GM23248 (cell line): ENCODE measurements at regions not wholly inside any gene's neighbourhood (a gene's known extent, or its start where the extent isn't known, plus 50 kb on each side); places are given as distances from the start of the nearest gene placed in this dataset.

Experiments used
- DNase-seq: peaks from one replicate; pipeline ENCODE4 v3.0.0-alpha.2; 2015
- H2AFZ ChIP-seq: fragments of 200-600 bp; sonication (generic); 2 replicates; pipeline ENCODE4 v1.6.1; 2016; ENCODE audit warnings: antibody characterized with exemption
- H3F3A ChIP-seq: fragments of 200-600 bp; sonication (generic); 2 replicates; pipeline ENCODE4 v1.6.1; 2016; ENCODE audit warnings: mild to moderate bottlenecking, antibody characterized with exemption, mixed run types; ENCODE audit not compliant: insufficient read depth
- H3K27ac ChIP-seq: fragments of 200-600 bp; sonication (generic); 2 replicates; pipeline ENCODE4 v1.5.1; 2016; ENCODE audit warnings: mild to moderate bottlenecking
- H3K27me3 ChIP-seq: fragments of 200-600 bp; sonication (generic); replicated peaks from 2 replicates; pipeline ENCODE4 v1.6.1; 2016; ENCODE audit warnings: mild to moderate bottlenecking; ENCODE audit not compliant: insufficient read depth
- H3K36me3 ChIP-seq: fragments of 200-600 bp; sonication (generic); 2 replicates; pipeline ENCODE4 v1.6.1; 2016; ENCODE audit warnings: low read depth, mild to moderate bottlenecking
- H3K4me1 ChIP-seq: fragments of 200-600 bp; sonication (generic); 2 replicates; pipeline ENCODE4 v1.6.1; 2016; ENCODE audit warnings: mild to moderate bottlenecking; ENCODE audit not compliant: insufficient read depth
- H3K4me2 ChIP-seq: fragments of 200-600 bp; sonication (generic); one replicate; pipeline ENCODE4 v1.6.1; 2016; ENCODE audit warnings: mild to moderate bottlenecking; ENCODE audit not compliant: unreplicated experiment
- H3K4me3 ChIP-seq: fragments of 200-600 bp; sonication (generic); 2 replicates; pipeline ENCODE4 v1.5.1; 2016; ENCODE audit warnings: mild to moderate bottlenecking
- H3K79me2 ChIP-seq: fragments of 200-600 bp; sonication (generic); 2 replicates; pipeline ENCODE4 v1.6.1; 2016; ENCODE audit warnings: mild to moderate bottlenecking; ENCODE audit not compliant: insufficient read depth
- H3K9ac ChIP-seq: fragments of 200-600 bp; sonication (generic); 2 replicates; pipeline ENCODE4 v1.6.1; 2016; ENCODE audit warnings: mild to moderate bottlenecking
- H3K9me2 ChIP-seq: fragments of 200-600 bp; sonication (generic); 2 replicates; pipeline ENCODE4 v1.6.1; 2016; ENCODE audit warnings: mixed run types, mild to moderate bottlenecking, moderate library complexity; ENCODE audit not compliant: insufficient read depth
- H3K9me3 ChIP-seq: fragments of 200-600 bp; sonication (generic); one replicate; pipeline ENCODE4 v1.6.1; 2017; ENCODE audit warnings: low read depth
- H4K20me1 ChIP-seq: fragments of 200-600 bp; sonication (generic); 2 replicates; pipeline ENCODE4 v1.6.0; 2016; ENCODE audit not compliant: insufficient read depth
- EZH2 ChIP-seq: fragments of 200-600 bp; sonication (generic); IDR thresholded peaks from 2 replicates; pipeline ENCODE4 v1.6.1; 2018; ENCODE audit warnings: antibody characterized with exemption, mild to moderate bottlenecking; ENCODE audit not compliant: insufficient read depth, poor library complexity, severe bottlenecking
- EZH2phosphoT487 ChIP-seq: fragments of 200-600 bp; sonication (generic); IDR thresholded peaks from 2 replicates; pipeline ENCODE4 v1.6.1; 2018; ENCODE audit warnings: antibody characterized with exemption, moderate library complexity, mild to moderate bottlenecking, low read depth; ENCODE audit not compliant: insufficient read depth
- WGBS, 2 experiments: methylation state at CpG; one replicate each; pipeline ENCODE4 v1.1.6; 2015 to 2017; ENCODE audit warnings: low lambda C conversion rate in 2 of 2, low coverage in 1 of 2; ENCODE audit errors: missing lambda C conversion rate in 2 of 2; 5-methylcytosine and 5-hydroxymethylcytosine counted together
- in situ Hi-C: fragments of 300-500 bp; cut with MboI; formaldehyde crosslinking; loops from 2 replicates; pipeline ENCODE4 v1.15.0; 2020

GRCh38 chr5:73369278-73369677, 79.3 kb downstream of the FOXD1 start:
- H3K4me2 ChIP-seq: peak overlapping the region; percentile 73
- H3K9me3 ChIP-seq: no peaks in the 10 kb centered on the region
- H3K9me2 ChIP-seq: no peaks in the 10 kb centered on the region
- H3K36me3 ChIP-seq: no peaks in the 10 kb centered on the region
- in situ Hi-C loops: no loop called here
- H3K4me3 ChIP-seq: no peak overlapping the region
- peak overlapping the region; percentile 93 for H3K27ac ChIP-seq
- H3K4me1 ChIP-seq: peaks cover 74% of the 10 kb centered on the region
- peaks cover 76% of the 10 kb centered on the region for H3F3A ChIP-seq
- no peak overlapping the region for H2AFZ ChIP-seq
- H3K79me2 ChIP-seq: no peaks in the 10 kb centered on the region
- peak overlapping the region; percentile 3; the same call in 1 of the 2 replicates for H3K9ac ChIP-seq
- no peaks in the 10 kb centered on the region for H4K20me1 ChIP-seq
- peak; percentile 75 for DNase-seq
- TF ChIP-seq EZH2 (no peak), EZH2phosphoT487 (no peak)
- H3K27me3 ChIP-seq: no peaks in the 10 kb centered on the region
- WGBS, 2 experiments: 37 to 48% methylated on average over 5 of the region's 5 CpGs

- no peak overlapping the region for H3K4me2 ChIP-seq
- H3K27me3 ChIP-seq: no peaks in the 10 kb centered on the region
- no peaks in the 10 kb centered on the region for H3K9me2 ChIP-seq
- H3K36me3 ChIP-seq: no peaks in the 10 kb centered on the region
- H3K4me1 ChIP-seq: peaks cover 77% of the 10 kb centered on the region
- H4K20me1 ChIP-seq: no peaks in the 10 kb centered on the region
- in situ Hi-C loops: no loop called here
- peak; percentile 47 for DNase-seq
- TF ChIP-seq EZH2 (no peak), EZH2phosphoT487 (no peak)
- H3K9me3 ChIP-seq: no peaks in the 10 kb centered on the region
- H3K27ac ChIP-seq: no peak overlapping the region
- H3K9ac ChIP-seq: no peak overlapping the region
- H3K79me2 ChIP-seq: no peaks in the 10 kb centered on the region
- no peak overlapping the region for H3K4me3 ChIP-seq
- peaks cover 81% of the 10 kb centered on the region for H3F3A ChIP-seq
- 51 to 57% methylated on average over 2 of the region's 2 CpGs for WGBS, 2 experiments
- H2AFZ ChIP-seq: no peak overlapping the region
Observed at GRCh38 chr5:73367650-73368049, 80.9 kb downstream of the FOXD1 start.

- no peaks in the 10 kb centered on the region for H4K20me1 ChIP-seq
- 95 to 98% methylated on average over 12 of the region's 12 CpGs for WGBS, 2 experiments
- H3K4me2 ChIP-seq: peak overlapping the region; percentile 48
- no peaks in the 10 kb centered on the region for H3K79me2 ChIP-seq
- no peak overlapping the region for H3K4me3 ChIP-seq
- no peaks in the 10 kb centered on the region for H3K9me2 ChIP-seq
- H3K36me3 ChIP-seq: no peaks in the 10 kb centered on the region
- peak overlapping the region; percentile 85 for H3K27ac ChIP-seq
- H3F3A ChIP-seq: peaks cover 67% of the 10 kb centered on the region
- peaks cover 64% of the 10 kb centered on the region for H3K4me1 ChIP-seq
- TF ChIP-seq EZH2phosphoT487: no peak
- no peak for TF ChIP-seq EZH2
- in situ Hi-C loops: no loop called here
- H2AFZ ChIP-seq: no peak overlapping the region
- no peak for DNase-seq
- H3K27me3 ChIP-seq: no peaks in the 10 kb centered on the region
- no peaks in the 10 kb centered on the region for H3K9me3 ChIP-seq
- H3K9ac ChIP-seq: peak overlapping the region; percentile 66
Observed at GRCh38 chr5:73365990-73366667, 82.4 kb downstream of the FOXD1 start.

GRCh38 chr5:73365301-73365853, 83.2 kb downstream of the FOXD1 start:
- H3K4me2 ChIP-seq: peak overlapping the region; percentile 48
- H2AFZ ChIP-seq: no peak overlapping the region
- TF ChIP-seq EZH2phosphoT487 (no peak), EZH2 (no peak)
- H3K27ac ChIP-seq: peak overlapping the region; percentile 85
- in situ Hi-C loops: no loop called here
- H3K9me2 ChIP-seq: no peaks in the 10 kb centered on the region
- peak overlapping the region; percentile 66 for H3K9ac ChIP-seq
- no peaks in the 10 kb centered on the region for H3K27me3 ChIP-seq
- H3K79me2 ChIP-seq: no peaks in the 10 kb centered on the region
- DNase-seq: peak; percentile 93
- no peaks in the 10 kb centered on the region for H3K9me3 ChIP-seq
- WGBS, 2 experiments: 4 to 7% methylated on average over 4 of the region's 4 CpGs
- no peaks in the 10 kb centered on the region for H3K36me3 ChIP-seq
- H3F3A ChIP-seq: peaks cover 60% of the 10 kb centered on the region
- peaks cover 56% of the 10 kb centered on the region for H3K4me1 ChIP-seq
- H3K4me3 ChIP-seq: no peak overlapping the region
- no peaks in the 10 kb centered on the region for H4K20me1 ChIP-seq
